Transverse colon (tissue), 4 donors: ENCODE measurements at regions not wholly inside any gene's neighbourhood (a gene's known extent, or its start where the extent isn't known, plus 50 kb on each side); places are given as distances from the start of the nearest gene placed in this dataset.

Experiments used
- POLR2AphosphoS5 ChIP-seq, 3 donors: sonication (generic); formaldehyde crosslinking; IDR thresholded peaks; one replicate each; pipeline ENCODE4 v1.6.1; 2016; ENCODE audit warnings: antibody characterized with exemption in 3 of 3
- TF ChIP-seq, protein P1 (sequence below), 5 experiments: fragments of 200-600 bp in 3 of 5; fragments of 450-650 bp in 2 of 5; sonication (generic) in 3 of 5; IDR thresholded peaks; 1 replicate in 2 of 5; 2 replicates in 3 of 5; pipeline ENCODE4 v1.5.1; 2016 to 2017; ENCODE audit warnings: antibody characterized with exemption in 5 of 5, inconsistent platforms in 3 of 5, mild to moderate bottlenecking in 2 of 5, moderate library complexity in 1 of 5

DNA sequence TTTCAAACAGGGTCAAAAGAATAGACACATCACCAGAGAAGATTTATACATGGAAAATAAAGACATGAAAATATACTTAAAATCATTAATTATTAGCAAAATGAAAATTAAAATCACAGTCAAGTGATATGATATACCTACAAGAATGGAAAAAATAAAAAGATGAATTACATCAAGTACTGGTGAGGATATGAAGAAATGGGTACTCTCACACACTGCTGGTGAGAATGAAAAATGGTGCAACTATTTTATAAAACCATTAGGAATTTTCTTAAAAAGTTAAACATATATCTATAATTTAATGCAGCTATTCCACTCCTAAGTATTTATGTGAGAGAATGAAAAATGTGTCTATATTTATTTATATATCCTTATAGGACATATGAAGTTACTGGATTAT, 136.3 kb upstream of the GRIK2 start:
- no peak for TF ChIP-seq POLR2AphosphoS5 (IDR thresholded peaks at IDR 0.05)
- TF ChIP-seq, protein P1, sequence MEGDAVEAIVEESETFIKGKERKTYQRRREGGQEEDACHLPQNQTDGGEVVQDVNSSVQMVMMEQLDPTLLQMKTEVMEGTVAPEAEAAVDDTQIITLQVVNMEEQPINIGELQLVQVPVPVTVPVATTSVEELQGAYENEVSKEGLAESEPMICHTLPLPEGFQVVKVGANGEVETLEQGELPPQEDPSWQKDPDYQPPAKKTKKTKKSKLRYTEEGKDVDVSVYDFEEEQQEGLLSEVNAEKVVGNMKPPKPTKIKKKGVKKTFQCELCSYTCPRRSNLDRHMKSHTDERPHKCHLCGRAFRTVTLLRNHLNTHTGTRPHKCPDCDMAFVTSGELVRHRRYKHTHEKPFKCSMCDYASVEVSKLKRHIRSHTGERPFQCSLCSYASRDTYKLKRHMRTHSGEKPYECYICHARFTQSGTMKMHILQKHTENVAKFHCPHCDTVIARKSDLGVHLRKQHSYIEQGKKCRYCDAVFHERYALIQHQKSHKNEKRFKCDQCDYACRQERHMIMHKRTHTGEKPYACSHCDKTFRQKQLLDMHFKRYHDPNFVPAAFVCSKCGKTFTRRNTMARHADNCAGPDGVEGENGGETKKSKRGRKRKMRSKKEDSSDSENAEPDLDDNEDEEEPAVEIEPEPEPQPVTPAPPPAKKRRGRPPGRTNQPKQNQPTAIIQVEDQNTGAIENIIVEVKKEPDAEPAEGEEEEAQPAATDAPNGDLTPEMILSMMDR (IDR thresholded peaks at IDR 0.05): no peak
